Right ventricle myocardium superior (tissue), 1 donor: ENCODE measurements at regions not wholly inside any gene's neighbourhood (a gene's known extent, or its start where the extent isn't known, plus 50 kb on each side); places are given as distances from the start of the nearest gene placed in this dataset.

Source experiments
- ATAC-seq: fragments of 200-7000 bp; cut with Tn5 transposase; one replicate; pipeline ENCODE4 v1.9.1; 2020; ENCODE audit warnings: mild to moderate bottlenecking; ENCODE audit not compliant: poor library complexity
- DNase-seq: peaks from one replicate; pipeline ENCODE4 v3.0.0-alpha.2; 2020
- intact Hi-C: fragments of 100-400 bp; cut with DNase I; formaldehyde crosslinking; loops from one replicate; pipeline ENCODE4 v1.11.2; 2022
- donor health status: DM: no; HTN: yes; CAD: no; lungs with severe emphysema.

GRCh38 chr4:30460818-30461217 is 259.4 kb upstream of the PCDH7 start:
- ATAC-seq, result no peak
- intact Hi-C loops, result no loop called here
- DNase-seq, result no peak

- ATAC-seq, result no peak
- intact Hi-C loops, result no loop called here
- DNase-seq, result no peak
Observed at GRCh38 chr4:30461218-30461617, 259.0 kb upstream of the PCDH7 start.

GRCh38 chr4:30462445-30463090 is 257.6 kb upstream of the PCDH7 start:
- intact Hi-C loops, result no loop called here
- no peak for ATAC-seq
- DNase-seq, result no peak

DNA sequence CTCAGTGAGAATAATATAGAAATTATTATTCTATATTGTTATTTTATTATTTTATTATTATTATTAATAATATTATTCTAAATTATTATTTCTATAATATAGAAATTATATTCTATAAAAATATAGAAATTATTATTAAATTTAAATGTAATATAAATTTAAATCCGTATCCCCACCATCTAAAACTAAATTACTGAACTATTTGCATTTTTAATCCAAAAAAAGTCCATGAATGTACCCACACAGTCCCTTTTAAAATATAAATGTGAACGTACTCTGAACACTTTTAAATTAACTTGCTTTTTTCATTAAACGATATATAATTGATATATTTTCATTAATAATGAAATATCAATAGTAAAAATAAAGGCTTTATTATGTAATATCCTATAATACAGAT is 248.3 kb upstream of the PCDH7 start:
- no peak for ATAC-seq
- no peak for DNase-seq
- intact Hi-C loops, result no loop called here

DNA sequence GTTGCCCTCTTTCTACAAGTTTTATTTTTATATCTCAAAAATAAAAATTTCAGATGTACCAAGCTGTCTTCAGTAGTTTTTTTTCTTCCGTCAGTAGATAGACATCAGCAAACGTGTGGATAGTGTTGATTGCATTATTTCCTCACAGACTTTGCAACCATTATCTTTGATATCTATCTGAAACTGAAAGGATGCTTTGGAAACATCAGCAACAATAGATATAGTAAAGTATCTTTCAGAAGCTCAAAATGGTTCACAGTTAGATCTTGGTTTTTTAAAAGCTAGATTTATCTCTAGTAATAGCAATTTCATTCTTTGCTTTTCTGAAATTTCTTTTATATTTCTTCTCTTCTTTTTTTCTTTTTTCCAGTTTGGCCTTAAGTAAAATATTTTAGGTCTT is 246.9 kb upstream of the PCDH7 start:
- DNase-seq (no peak), ATAC-seq (no peak)
- intact Hi-C loops, result no loop called here

- no peak for ATAC-seq
- intact Hi-C loops, result no loop called here
- no peak for DNase-seq
Observed at GRCh38 chr4:30495251-30495650, 224.9 kb upstream of the PCDH7 start.

GRCh38 chr4:30495651-30496310 is 224.4 kb upstream of the PCDH7 start:
- intact Hi-C loops, result no loop called here
- no peak for DNase-seq
- no peak for ATAC-seq

DNA sequence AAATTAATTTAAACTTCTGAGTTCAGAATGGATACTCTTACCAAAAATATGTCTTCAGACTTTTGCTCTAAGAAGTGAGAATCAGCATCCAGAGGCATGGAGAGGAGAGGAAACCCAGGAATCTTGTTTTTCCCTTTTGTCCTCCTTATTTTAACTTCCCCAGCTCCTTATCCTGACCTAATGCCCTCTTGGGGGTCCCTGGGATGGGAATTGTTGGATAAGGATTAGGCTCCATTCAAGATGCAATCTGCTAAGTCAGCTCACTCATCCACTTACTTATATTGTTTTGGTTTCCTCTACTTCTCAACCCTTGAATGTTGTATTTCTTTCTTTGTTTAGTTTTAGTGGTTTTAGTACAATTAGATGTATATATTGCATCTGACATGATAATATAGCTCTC is 208.4 kb upstream of the PCDH7 start:
- no peak for ATAC-seq
- no peak for DNase-seq
- intact Hi-C loops, result no loop called here

DNA sequence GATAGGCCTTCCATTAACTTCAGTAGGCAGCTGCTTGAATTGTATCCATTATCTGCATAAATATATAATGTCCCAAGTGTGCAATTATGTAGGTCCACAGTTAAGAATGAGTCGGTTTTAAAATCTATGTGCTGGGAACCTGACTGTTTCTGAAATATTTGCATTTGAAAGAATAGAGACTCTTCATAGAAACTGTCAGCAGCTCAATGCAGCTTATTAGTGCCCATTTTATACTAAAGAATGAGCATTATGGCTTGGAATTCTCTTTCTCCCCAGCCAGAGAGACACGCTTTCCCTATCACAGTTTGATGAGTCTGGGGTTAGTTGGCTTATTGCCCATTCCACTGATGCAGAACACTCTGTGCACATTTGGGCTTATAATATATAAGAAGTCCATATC is 202.0 kb upstream of the PCDH7 start:
- ATAC-seq (no peak), DNase-seq (no peak)
- intact Hi-C loops, result no loop called here

- ATAC-seq (no peak), DNase-seq (no peak)
- intact Hi-C loops, result no loop called here
Observed at GRCh38 chr4:30525662-30526315, 194.4 kb upstream of the PCDH7 start.

DNA sequence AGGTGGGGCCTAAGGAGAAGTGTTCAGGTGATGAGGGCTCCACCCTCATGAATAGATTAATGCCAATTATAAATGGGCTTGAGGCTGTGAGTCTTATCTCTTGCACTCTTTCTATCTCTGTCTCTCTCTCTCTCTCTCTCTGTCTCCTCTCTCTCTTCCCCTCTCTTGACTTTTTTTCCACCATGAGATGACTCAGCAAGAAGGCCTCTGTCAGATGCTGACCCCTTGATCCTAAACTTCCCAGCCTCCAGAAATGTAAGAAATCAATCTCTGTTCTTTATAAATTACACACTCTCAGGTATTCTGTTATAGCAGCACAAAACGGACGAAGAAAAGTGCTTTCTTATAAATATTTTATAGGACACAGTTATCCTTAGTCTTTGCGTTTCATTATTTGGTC is 184.9 kb upstream of the PCDH7 start:
- DNase-seq (no peak), ATAC-seq (no peak)
- intact Hi-C loops, result no loop called here

GRCh38 chr4:30536231-30536630 is 183.9 kb upstream of the PCDH7 start:
- no peak for DNase-seq
- no peak for ATAC-seq
- intact Hi-C loops, result no loop called here

DNA sequence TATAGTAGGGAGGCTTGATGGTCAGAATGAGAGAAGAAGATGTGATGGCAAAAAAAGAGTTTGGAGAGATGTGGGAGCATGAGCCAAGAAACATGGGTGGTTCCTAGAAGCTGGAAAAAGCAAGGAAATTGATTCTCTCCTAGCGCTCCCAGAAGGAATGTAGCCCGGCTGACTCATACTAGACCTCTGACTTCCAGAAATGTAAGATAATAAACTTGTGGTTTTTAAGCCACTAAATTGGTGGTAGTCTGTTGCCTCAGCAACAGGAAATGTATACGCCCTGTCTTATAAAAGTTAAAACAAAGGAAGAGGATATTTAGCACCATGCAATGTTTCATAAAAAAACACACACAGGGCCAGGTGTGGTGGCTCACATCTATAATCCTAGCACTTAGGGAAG is 182.7 kb upstream of the PCDH7 start:
- intact Hi-C loops, result no loop called here
- DNase-seq, result no peak
- ATAC-seq, result no peak

DNA sequence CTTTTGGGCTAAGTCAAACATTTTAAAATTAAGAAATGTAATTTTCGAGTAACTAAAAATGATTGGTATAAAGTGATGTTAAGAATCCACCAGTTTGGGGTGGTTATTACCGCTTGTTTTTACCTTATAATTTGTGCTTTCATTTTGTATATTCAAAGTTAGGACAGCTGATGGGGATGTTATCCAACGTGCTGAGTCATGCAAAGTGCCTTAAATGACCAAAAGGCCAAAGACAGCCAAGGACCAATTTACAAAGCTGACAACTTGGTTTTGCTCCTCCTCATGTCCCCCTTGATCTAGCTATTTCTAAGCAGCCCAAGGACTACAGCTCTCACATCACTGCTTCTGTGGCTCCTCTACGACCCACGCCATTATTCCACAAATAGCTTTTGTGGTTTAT is 181.4 kb upstream of the PCDH7 start:
- ATAC-seq (no peak), DNase-seq (no peak)
- intact Hi-C loops, result no loop called here

DNA sequence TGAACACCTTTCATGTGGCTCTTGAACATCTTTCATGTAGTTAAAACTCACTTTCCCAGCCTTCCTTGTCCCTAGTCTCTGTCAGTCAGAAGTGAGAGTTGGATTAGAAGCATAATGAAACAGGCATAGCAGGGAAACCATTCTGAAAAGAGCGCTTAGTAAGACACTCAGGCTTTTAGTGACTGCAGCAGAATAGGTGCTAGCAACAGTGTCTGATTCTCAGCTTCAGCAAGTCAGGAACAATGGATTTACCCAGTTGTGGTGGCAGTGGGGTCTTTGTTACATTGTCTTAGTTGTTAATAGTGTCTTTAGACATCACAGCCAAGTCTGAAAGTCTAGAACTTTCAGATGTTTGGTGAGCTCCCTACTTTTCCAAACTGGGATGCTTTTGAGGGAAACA is 177.1 kb upstream of the PCDH7 start:
- DNase-seq (no peak), ATAC-seq (no peak)

DNA sequence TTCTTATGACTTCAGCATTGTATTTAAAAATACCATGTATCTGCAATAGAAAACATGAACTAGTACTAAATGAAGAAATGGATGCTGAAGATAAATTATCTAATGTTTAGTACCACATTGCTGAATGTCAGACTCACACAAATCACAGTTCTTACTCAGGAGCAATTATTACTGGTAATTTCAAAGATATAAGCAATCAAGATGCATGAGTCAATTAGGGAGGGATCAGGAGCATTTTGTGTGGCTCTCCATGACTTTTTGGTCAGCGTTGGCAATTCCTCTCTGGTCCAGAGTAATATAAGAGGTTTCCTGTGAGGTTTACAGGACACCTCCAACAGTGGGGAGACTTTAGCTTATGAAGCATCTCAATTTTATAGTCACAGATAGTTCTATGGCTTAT is 167.0 kb upstream of the PCDH7 start:
- no peak for DNase-seq
- no peak for ATAC-seq
- intact Hi-C loops, result no loop called here

More for the DNA sequence above, 177.1 kb upstream of the PCDH7 start:
- intact Hi-C loops, result no loop called here

GRCh38 chr4:30553706-30554105 is 166.5 kb upstream of the PCDH7 start:
- DNase-seq (no peak), ATAC-seq (no peak)
- intact Hi-C loops, result no loop called here

DNA sequence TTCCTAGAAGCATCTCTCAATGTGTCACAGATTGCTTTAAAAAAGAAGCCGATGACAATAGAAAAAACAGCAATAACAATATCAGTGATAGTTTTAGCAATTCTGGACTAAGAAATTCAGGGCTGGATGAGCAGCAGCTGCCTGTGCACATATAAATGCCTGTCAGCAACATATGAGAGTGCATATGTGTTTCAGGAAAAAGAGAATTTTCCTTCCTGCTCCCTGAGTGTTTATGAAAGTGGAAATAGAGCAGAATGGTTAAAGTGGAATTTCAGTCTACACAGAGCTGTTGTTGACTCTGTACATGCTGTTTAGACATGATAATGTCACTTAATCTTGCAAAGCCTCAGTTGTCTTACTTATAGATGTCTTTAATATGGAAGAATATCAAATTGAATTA is 164.4 kb upstream of the PCDH7 start:
- no peak for ATAC-seq
- intact Hi-C loops, result no loop called here
- no peak for DNase-seq

DNA sequence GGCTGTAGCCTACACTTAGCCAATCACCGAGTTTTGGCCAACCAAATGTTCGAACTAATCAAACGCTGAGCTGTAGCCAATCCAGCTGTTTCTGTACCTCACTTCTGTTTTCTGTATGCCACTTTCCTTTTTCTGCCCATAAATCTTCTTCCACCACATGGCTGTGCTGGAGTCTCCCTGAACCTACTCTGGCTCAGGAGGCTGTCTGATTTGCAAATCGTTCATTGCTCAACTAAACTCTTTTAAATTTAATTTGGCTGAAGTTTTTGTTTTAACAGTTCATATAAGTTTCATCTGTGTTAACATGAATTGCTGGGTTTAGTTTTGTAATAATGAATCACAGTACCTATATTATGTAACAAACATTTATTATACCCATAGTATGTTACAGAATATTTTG is 160.7 kb upstream of the PCDH7 start:
- intact Hi-C loops, result no loop called here
- DNase-seq, result no peak
- no peak for ATAC-seq

DNA sequence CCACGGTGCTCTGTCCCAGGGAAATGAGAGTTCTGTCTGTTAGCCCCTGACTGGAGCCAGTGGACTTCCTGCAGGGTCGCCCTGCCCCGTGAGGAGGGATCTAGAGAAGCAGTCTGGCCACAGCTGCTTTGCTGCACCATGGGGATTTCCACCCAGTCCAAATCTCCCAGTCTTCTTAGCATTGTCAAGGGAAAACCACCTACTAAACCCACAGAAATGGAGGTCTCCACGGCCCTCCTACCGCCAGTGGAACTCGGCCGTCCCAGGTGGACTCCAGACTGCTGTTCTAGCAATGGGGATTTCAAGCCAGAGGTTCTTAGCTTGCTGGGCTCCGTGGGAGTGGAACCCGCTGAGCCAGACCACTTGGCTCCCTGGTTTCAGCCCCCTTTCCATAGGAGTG is 133.3 kb upstream of the PCDH7 start:
- ATAC-seq, result no peak
- DNase-seq, result no peak
- intact Hi-C loops, result no loop called here
